ENCODE measurements at regions not wholly inside any gene's neighbourhood (a gene's known extent, or its start where the extent isn't known, plus 50 kb on each side); places are given as distances from the start of the nearest gene placed in this dataset.

DNA sequence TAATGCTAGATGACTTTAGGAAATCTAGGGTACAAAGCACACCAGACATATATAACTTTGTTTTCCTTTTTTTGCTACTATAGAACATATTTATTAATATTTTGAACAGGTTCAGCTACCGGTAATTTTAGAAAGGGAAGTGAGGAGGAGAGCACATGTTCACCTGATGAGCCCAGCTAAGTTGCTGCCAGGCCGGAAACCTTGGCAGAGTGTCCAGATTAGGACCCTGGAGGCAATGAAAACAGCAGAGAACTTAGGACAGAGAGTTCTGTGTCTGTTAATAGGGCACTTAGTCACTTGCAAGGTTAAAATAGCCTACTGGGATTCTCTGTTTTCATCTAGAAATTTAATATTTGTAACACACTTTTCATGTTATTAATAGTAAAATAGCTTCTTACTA lies 348.9 kb upstream of the CPEB2 start:
- TF ChIP-seq ZNF155 (tag by site-specific recombination; IDR thresholded peaks at IDR 0.05) (no peak), ZNF324 (tag by site-specific recombination; IDR thresholded peaks at IDR 0.05) (no peak), ZBTB8A (tag by site-specific recombination; IDR thresholded peaks at IDR 0.05) (no peak)

Data from HEK293 (cell line).